ENCODE measurements at regions not wholly inside any gene's neighbourhood (a gene's known extent, or its start where the extent isn't known, plus 50 kb on each side); places are given as distances from the start of the nearest gene placed in this dataset.
A peak's percentile ranks its signal among the peaks of the same experiment; 100 is the strongest.
"Not testable (repeated sequence)": the region's sequence is repeated elsewhere in the genome, so short reads cannot be mapped to it uniquely, and the experiment has no call there.

DNA sequence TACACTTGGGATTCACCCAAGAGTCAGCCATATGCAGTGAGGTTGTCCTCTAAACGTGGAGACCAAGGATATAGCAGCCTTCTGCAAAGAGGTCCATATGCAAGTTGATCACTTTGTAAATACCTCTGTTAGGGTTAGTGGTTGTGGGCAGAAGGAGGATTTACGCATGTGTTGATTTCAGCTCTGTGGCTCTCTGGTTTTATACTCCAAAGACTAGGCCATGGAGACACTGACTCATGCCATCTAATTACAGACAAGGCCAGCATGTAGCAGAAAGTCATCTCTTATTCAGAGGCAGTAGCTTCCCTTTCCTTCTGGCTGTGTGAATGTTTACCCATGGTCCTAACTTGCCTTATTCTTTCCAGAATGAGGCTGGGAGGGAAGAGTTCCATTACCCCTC, 140.9 kb upstream of the GOLGA6L4 start:
- DNase-seq (ENCODE audit: low read depth) = not testable (repeated sequence)

DNA sequence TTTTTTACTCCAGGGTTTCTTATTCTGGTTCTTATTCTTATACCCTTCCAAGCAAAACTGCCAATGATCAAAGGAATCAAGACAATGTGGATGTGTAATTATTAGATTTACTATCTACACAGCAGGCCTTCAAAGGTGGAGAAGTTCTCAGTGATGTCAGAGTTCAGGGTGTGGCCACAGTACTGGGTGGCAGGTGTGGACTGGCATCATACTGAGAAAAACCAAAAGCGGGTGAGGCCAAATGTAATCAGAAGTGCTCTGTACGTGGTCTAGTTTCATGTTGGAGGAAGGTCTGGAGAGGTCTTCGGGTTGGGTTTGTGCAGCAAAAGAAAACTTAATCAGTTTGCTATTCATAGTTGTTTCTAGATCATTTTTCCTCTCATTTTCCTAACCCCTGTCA, 138.5 kb upstream of the GOLGA6L4 start:
- DNase-seq (ENCODE audit: low read depth) = not testable (repeated sequence)

DNA sequence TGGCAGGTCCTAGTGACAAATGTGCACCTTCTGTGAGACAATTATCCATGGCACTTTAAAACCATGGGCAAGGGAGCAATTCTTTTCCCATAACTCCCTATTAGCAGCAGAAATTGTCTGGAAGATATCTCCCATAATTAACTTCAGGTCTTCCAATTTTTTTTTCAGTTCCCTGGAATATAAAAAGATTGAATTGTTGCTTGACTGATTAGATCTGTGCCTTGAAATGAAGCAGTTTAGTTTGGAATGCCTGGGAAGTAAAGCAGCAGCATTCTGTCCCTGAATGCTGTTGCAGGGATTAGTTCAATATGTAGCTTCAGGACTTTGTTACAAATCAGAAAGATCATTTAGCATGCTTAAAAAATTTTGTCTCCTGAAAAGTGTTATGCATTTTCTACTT, 137.0 kb upstream of the GOLGA6L4 start:
- no peak for DNase-seq (ENCODE audit: low read depth)

DNA sequence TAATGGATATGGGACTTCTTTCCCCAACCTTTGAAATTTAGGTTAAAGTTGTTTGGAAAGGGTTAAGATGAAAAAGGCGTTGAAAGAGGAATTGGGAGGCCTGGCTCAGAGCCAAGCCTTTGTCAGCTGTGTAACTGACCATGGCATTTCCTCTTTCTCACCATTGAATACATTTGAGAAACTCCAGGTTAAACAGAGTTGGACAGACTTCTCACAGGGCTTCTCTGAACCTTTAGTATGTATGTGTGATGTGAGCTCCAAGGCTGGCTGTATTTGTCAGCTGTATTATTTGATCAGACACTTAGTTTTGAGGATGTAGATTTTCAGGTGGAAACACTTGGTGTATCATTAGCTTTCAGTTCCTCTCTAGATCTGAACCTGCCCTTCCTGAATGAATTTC, 136.4 kb upstream of the GOLGA6L4 start:
- no peak for DNase-seq (ENCODE audit: low read depth)

DNA sequence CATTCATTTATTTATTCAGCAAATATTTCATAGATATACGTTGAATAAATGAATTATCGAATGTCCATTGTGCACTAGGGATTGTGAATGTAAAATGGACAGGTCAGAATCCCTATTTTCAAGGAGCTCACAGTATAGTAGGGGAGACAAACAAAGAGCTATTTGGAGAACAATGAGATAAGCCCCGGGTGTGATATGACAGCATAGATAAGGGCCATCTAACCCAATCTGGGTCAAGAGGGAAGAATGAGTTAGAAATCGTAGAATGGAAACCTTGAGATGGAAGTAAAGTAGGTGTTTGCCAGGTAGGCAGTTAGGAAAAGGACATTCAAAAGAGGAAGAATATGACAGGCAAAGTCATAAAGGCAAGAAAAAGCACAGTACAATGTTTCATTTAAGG, 132.2 kb upstream of the GOLGA6L4 start:
- DNase-seq (ENCODE audit: low read depth) = no peak

DNA sequence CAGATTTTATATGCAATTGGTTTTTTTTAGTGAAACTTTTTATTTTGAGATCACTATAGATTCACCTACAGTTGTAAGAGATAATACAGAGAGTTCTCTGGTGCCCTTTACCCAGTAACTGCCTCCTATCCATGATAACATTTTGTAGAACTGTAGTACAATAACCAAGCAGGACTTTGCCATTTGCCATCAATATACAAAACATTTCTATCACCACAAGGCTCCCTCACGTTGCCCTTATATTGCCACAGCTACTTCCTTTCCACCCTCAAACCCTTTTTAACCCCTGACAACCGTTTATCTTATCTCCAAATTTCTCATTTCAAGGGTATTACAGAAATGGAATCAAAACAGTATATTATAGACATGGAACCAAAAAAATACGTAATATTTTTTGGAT, 130.7 kb upstream of the GOLGA6L4 start:
- DNase-seq (ENCODE audit: low read depth) = no peak

DNA sequence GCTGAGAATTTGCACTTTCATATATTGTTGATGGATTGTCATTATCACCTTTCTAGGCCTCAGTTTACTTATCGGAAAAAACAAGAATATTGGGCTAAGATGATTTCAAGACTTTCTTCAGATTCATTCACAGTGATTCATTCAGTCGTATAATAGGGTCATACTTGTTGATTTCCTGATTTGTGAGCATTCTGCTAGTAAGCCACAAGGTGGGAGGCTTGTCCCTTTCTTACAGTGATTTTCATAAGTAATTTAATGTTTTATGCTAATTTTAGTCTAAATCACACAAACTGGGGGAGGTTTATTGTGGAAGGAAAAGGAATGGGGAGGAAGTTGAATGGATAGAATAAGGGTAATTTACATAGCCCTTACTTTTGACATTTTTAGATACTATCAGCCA, 126.8 kb upstream of the GOLGA6L4 start:
- DNase-seq (ENCODE audit: low read depth) = no peak

DNA sequence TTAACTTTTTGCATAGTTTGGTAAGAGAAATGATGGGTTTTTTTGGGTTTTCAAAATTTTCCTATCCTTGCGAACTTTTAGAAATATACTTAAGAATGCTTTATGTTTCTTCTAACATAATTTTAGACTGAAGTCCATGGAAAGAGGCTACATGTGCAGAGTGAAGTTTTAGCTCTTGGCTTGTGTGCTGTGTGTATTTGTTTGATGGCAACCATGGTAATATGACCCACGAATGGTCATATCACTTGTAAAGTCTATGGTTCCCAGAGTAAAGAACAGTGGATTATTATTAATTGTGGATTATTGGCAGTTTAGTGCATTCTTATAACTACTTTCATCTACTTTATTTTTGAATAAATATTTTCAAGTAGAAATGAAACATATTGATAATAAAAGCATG, 124.0 kb upstream of the GOLGA6L4 start:
- no peak for DNase-seq (ENCODE audit: low read depth)

DNA sequence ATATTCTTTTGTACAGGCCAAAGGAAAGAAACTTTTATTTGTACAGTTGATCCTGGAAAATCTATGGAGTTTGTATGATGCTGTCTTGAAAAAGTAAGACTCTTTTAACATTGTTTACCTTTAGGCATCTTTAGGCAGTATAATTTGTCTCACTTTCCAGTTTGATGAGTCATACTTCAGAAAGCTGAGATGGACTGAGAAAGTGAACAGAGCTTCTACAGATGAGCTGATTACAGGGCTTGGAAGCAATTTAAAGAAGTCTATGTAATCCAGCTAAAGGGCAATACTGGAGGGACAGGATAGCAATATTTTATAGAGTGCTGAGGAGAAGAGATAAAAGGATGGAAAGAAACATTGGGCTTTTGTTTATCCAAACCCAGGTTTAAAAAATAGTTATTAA, 123.5 kb upstream of the GOLGA6L4 start:
- DNase-seq (ENCODE audit: low read depth) = no peak

DNA sequence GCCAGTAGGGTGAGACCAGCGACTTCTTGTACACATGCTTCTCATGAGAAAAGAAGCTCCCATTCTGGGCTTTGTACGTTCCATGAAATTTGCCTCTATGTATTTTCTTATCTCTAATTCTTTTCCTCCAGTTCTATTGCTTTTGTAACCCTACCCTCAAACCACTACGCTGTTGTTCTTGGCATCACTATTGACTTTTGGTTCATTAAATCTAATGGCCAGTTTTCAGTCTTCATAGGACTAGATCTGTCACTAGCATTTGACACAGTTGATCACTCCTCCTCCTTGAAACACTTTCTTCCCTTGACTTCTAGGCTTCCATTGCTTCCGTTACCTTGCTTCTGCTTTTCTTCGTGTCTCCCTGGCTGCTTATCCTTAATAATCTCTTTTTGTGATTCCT, 121.7 kb upstream of the GOLGA6L4 start:
- DNase-seq (ENCODE audit: low read depth) = no peak

DNA sequence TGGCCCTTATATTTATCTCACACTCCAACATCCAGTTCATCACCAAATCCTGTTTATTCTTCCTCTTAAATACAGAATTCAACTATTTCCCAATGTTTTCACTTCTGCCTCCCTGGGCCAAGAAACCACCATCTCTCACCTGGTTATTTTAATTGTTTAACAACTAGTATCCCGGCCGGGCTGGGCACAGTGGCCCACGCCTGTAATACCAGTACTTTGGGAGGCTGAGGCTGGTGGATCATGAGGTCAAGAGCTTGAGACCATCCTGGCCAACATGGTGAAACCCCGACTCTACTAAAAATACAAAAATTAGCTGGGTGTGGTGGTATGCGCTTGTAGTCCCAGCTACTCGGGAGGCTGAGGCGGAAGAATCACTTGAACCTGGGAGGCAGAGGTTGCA, 120.9 kb upstream of the GOLGA6L4 start:
- not testable (repeated sequence) for DNase-seq (ENCODE audit: low read depth)

DNA sequence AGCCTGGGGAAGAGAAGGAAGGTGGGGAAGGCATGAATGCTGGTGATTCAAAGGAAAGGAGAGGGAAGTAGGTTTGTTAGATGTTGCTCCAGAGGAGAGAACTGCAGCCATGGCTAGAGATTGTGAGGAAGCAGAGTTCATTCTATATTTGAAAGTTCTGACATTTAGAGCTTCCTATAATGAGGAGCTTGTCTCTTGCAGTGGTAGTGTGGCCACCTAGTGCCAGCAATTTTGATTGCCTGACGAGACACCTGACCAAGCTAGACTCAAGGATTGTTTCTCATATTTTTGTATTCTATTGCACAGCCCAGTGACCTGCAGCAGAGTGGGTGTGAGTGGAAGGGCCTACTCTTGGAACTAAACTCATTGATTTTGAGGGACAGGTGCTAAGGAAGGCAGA, 116.2 kb upstream of the GOLGA6L4 start:
- DNase-seq (ENCODE audit: low read depth) = not testable (repeated sequence)

DNA sequence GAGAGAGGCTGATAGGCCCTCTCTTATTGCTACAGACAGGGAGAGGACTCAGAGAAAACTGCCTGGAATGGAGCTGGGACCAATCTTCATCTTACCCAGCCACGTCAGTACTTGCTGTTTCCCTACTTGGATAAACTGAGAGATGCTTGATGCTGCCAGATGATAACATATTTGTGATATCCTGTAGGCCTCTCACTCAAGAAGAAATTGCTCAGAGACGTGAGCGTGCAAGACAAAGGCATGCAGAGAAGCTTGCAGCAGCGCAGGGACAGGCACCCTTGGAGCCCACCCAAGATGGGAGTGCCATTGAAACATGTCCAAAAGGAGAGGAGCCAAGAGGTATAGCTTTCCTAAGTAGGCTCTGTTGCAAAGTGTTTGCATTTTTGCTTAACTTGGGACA, 114.7 kb upstream of the GOLGA6L4 start:
- not testable (repeated sequence) for DNase-seq (ENCODE audit: low read depth)

DNA sequence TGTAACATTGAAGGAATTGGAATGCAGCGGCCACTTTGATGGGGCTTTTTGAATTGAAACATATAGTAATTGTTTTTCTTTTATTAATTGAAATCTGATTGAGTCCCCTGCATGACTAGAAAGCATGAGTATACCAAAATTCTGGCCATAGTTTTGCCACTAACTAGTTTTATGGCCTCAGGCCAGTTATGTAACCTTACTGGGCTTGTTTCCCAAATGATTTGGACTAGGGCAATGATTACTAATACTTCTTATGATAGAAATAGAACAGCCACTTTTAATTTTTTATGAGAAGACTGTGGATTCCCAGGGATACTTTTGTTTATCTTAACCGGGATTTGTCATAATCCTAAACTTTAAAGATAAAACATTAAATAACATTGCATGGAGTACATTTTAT, 106.9 kb upstream of the GOLGA6L4 start:
- not testable (repeated sequence) for DNase-seq (ENCODE audit: low read depth)

DNA sequence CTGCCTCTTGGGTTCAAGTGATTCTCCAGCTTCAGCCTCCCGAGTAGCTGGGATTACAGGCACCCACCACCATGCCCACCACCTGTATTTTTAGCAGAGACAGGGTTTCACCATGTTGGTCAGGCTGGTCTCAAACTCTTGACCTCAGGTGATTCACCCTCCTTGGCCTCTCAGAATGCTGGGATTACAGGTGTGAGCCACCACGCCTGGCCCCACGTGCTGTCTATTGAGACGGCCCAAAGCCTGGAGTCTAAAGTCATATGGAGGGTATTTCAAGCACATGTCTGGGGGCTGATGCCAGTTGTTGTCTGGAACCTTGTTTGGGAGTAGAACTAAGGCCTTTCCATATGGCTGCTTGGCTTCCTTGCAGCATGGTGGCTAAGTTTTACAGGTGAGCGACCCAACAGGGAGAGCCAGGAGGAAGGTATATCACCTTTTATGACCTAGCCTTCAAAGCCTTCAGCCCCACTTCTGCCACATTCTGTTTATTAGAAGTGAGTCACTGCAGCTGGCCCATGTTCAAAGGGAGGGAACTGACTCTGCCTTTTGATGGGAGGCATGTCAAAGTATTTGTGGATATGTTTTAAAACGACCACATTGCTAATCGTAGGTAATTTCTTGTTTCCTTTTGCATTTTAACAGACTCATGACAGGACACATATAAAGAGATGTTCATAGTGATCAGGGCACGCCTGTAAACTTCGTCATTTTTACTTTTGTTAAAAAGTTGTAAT, 105.3 kb upstream of the GOLGA6L4 start:
- DNase-seq (ENCODE audit: low read depth) = not testable (repeated sequence)

DNA sequence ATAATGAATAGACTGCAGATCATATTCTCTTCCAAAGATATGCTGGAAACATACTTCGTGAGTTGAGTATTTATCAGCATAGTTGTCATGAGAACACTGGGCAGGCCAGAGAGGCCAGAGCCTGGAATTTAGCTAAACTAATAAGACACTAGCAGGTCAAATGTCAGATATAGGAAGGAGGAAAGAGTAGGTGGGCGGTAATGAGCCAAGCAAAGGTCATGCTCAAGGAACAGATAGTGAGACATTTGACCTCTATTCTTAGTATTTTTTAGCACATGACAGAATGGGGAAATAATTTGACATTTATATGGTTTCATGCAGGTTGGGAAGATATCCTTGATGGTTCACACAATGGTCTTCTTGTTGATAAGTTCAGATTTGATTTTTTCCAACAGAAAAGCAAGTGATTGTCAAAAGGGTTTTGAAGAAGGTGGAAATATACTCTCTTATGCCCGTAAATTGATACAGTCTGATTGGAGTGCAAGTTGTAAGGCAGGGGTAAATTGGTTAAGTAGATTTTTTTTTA, 99.6 kb upstream of the GOLGA6L4 start:
- DNase-seq (ENCODE audit: low read depth) = not testable (repeated sequence)

DNA sequence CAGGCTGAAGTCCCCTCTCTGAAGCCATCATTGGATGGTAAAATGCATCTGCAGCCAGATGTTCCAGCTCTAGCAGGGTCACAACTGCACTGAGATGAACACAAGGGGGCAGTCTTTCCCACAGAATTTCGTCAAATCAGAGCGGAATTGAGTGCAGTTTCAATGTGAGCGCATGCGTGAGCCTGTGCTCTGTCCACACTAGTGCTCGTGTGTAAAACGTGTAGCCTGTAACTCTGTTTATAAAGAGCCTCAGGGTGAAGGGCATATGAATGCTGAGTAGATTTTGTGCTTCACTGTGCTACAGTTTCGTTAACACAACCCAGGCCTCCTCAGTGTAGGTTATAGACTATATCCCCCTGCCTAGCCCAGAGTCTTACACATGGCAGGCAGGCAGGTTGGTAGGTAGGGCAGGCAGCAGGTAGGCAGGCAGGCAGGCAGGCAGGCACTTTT, 92.7 kb upstream of the GOLGA6L4 start:
- peak; percentile 46 for DNase-seq (ENCODE audit: low read depth)

DNA sequence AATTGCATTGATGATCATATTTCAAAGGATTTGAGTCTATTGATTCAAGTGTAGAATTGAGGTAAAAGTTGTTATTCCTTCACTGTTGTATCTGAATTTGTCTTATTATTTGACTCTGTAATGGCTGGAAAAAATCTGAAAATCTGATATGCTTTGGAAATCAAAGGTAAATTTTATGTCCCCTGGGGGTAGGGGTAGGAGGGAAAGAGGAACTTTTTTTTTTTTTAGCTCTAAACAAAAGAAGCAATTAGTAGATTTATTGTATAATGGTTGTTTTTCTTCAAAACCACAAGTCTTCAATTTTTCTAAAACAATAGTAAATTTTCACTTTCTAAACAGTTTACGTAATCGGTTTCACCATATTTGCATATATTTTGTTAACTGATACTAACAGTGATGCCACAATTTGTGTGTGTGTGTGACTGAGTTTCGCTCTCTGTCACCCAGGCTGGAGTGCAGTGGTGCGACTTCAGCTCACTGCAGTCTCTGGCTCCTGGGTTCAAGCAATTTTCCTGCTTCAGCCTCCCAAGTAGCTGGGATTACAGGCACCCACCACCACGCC, 91.7 kb upstream of the GOLGA6L4 start:
- DNase-seq (ENCODE audit: low read depth) = no peak

DNA sequence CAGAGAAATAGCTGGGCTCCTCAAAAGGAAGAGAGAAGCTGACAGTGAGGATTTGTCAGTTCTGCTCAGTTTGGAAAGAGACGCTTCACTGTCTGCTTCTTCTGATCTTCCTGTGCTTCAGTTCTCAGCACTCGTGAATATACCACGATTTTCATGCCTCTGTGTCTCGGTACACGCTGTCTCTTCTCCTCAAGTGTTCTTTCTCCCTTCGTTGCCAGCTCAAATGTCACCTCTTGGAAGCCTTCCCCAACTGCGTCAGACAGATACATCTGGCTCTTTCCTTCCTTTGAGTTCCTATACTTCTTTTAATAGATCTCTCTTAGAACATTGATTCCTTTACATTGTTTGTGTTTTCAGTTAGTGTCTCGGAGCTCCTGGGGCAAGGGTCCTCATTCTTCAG, 90.6 kb upstream of the GOLGA6L4 start:
- not testable (repeated sequence) for DNase-seq (ENCODE audit: low read depth)

DNA sequence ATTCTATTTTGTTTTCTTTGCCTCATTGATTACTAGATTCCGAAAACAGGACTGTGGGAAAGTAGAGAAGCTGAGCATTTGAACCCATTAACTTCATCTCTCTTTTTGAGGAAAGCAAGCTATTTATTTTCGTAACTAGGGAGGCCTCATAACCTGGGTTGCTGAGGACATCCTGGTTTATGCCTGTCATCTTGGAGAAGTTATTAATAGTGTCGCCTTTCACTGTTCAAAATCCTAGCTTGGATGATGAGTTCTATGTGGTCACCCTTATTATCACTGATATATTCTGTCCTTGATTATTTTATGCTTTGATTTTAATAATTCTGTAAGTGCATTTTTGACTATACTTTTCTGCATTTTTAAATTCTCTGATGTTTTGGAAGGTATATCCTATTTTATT, 89.3 kb upstream of the GOLGA6L4 start:
- DNase-seq (ENCODE audit: low read depth) = not testable (repeated sequence)

DNA sequence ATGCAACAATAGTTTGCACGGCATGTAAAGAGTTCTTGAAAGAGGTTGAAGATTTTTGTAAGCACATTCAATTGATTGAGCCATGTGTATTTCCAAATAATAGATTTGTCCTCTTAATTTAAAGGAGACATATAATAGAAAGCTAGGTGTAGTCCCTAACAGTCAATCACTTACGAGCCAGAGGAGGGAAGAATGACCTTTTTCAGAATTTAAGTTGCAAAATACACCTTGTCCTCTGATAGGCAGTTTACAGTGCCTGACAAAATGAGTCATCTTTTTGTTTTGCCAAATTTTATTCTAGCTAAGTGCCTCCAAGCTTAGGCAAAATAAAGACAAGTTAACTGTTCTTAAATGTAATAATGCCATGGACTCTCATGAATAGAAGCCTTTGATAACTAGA, 88.3 kb upstream of the GOLGA6L4 start:
- DNase-seq (ENCODE audit: low read depth) = not testable (repeated sequence)

DNA sequence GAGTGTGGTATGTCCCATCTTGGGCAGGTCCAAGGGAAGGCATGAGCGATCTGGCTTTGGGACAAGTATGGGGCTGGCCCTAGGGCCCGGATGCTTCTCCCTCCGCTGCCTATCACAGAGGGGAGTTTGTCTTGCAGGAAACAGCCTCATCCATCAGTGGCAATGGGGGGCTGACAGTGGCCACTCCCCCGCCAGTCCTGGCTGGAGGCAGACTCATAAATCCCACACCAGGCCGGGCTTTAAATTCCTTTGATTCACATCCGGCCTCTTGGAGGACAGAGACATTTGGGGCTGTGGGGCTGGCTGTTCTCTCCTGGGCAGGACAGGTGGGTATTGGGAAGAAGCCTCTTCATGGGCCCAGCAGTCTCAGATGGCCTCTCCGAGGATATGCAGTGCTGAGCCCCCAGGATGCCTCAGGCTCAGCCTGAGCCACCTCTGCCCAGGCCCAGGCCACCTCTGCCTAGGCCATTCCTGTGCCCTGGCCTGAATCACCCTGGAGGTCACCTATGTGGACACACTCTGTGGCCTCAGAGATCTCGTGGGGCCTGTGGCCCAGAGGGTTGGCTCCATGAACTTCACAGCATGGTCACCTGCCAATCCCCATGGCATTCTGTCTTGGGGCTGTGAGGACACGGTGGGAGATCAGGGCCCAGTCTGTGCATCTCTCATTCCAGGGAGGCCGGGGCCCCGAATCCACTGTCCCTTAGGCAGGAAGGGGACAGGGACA, 84.2 kb upstream of the GOLGA6L4 start:
- DNase-seq (ENCODE audit: low read depth) = no peak

DNA sequence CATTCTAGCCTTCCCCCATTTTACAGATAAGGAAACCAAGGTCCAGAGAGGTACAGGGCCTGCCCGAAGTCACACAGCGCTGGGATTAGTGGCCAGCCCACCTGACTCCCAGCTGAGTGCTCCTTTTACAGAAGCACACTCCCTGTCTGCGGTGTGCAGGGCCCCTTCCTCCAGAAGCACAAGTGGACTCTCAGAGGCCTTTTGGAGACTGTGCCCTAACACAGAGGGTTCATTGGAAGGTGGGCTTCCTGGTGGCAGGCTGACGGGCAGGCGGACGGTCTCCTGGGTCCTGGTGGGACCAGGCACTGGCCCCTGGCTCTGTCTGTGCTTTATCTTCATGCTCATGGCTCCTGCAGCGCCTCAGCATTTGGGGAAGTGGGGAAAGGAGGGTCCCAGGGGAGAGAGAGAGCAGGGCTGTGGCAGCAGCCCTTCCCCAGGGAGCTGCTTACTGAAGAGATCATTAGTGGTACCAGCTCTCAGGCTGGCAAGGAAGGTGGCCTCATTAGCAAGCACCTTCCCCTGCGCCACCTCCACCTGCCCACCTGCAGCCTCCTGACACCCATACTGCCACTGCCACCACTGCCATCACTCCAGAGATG, 83.1 kb upstream of the GOLGA6L4 start:
- DNase-seq (ENCODE audit: low read depth) = not testable (repeated sequence)
